Omental fat pad (tissue), 3 donors: ENCODE measurements at regions not wholly inside any gene's neighbourhood (a gene's known extent, or its start where the extent isn't known, plus 50 kb on each side); places are given as distances from the start of the nearest gene placed in this dataset.
"Not testable (repeated sequence)": the region's sequence is repeated elsewhere in the genome, so short reads cannot be mapped to it uniquely, and the experiment has no call there.

Experiments
- ATAC-seq: fragments of 150-250 bp; one replicate; pipeline ENCODE4 v1.9.1; 2016; ENCODE audit warnings: mild to moderate bottlenecking, moderate library complexity; ENCODE audit not compliant: low FRiP score
- DNase-seq: peaks from one replicate; pipeline ENCODE4 v3.0.0-alpha.2; 2019; ENCODE audit warnings: low spot score
- TF ChIP-seq, protein P1 (sequence below), 3 donors: fragments of 450-650 bp; IDR thresholded peaks; one replicate each; pipeline ENCODE4 v1.5.1; 2016 to 2017; ENCODE audit warnings: antibody characterized with exemption in 3 of 3, mild to moderate bottlenecking in 3 of 3, moderate library complexity in 2 of 3

DNA sequence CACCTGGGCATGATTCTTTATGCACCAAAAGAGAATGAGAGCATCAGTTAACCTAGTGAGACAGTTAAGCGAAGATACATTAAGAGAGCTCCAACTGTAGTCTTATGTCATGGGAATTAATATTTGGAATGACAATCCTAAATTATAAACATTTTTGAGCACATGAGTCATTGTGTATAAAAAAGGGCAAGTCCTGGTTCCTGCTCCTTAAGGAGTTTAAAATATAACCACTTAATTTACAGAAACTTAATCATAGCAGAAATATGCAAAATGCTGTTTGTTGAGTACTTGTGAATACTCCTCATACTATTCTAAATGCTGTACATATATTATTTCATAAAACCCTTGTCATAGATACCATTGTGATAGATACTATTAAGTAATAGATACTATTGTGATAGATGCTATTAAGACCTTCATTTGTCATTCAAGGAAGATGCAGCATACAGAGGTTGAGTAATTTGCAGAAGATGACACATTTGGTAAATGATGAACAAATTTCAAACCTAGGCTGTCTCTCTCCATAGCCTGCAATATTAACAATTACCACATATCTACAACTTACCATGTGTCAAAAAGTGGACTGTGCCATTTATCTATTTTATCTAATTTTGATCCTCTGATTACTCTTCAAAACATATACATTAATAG lies 301.0 kb downstream of the TBC1D4 start:
- DNase-seq (no peak), ATAC-seq (peak; percentile 37)
- TF ChIP-seq, protein P1, sequence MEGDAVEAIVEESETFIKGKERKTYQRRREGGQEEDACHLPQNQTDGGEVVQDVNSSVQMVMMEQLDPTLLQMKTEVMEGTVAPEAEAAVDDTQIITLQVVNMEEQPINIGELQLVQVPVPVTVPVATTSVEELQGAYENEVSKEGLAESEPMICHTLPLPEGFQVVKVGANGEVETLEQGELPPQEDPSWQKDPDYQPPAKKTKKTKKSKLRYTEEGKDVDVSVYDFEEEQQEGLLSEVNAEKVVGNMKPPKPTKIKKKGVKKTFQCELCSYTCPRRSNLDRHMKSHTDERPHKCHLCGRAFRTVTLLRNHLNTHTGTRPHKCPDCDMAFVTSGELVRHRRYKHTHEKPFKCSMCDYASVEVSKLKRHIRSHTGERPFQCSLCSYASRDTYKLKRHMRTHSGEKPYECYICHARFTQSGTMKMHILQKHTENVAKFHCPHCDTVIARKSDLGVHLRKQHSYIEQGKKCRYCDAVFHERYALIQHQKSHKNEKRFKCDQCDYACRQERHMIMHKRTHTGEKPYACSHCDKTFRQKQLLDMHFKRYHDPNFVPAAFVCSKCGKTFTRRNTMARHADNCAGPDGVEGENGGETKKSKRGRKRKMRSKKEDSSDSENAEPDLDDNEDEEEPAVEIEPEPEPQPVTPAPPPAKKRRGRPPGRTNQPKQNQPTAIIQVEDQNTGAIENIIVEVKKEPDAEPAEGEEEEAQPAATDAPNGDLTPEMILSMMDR (IDR thresholded peaks at IDR 0.05): no peak

DNA sequence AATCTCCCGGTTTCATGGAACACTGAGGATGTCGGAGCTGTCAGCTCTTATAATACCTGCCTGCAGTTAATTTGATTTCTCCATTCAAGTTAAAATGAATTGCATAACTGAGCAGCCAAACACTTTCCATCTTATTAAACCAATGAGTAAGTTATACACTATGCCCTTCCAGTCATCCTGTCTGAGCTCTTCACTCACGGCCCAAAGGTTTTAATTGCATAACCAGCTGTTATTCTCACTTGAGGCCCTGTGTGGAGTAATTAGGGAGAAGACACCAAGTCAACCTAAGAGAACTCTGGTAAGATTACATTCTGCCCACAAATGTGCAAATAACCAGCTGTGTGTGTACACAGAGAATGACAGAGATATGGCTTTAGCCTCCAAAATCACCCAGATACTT lies 303.5 kb downstream of the TBC1D4 start:
- TF ChIP-seq, protein P1 (IDR thresholded peaks at IDR 0.05): no peak
- no peak for ATAC-seq

DNA sequence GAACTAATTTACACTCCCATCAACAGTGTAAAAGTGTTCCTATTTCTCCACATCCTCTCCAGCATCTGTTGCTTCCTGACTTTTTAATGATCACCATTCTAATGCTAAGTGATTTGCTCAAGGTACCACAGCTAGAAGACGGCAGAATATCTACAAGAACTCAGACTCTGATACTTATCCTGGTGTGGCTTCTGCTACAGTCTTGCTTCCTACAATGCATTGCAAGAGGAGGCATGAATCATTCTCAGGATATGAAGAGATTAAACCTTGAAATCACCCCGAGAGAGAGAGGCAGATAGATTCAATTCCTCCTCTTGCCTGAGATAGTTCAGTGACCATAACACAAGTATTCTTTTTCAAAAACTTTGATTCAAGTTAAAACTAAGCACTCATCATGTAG lies 306.4 kb downstream of the TBC1D4 start:
- DNase-seq: no peak
- no peak for ATAC-seq
- TF ChIP-seq, protein P1 (IDR thresholded peaks at IDR 0.05): no peak

More for the DNA sequence above, 303.5 kb downstream of the TBC1D4 start:
- DNase-seq: no peak

DNA sequence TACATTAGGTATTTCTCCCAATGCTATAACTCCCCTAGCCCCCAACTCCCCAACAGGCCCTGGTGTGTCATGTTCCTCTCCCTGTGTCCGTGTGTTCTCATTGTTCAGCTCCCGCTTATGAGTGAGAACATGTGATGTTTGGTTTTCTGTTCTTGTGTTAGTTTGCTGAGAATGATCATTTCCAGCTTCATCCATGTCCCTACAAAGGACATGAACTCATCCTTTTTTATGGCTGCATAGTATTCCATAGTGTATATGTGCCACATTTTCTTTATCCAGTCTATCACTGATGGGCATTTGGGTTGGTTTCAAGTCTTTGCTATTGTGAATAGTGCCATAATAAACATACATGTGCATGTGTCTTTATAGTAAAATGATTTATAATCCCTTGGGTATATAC lies 306.9 kb downstream of the TBC1D4 start:
- not testable (repeated sequence) for ATAC-seq, DNase-seq

DNA sequence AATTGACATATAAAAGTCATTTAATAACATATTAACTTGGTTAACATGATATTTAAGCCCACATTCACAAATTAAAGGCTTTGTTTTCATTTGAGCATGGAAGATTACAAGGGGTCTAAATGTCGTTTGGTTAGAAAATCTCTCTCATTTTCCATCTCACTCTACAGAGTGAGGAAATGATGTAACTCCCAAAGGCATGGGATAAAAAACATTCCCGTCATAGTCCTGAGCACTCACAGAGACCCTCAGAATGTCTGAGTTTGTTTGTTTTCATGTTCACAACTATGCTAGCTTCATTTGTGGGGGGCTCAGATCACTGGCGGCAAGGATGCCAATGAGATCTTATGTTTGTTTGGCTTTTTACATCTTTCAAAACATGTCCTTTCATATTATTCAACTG lies 307.5 kb downstream of the TBC1D4 start:
- no peak for DNase-seq
- TF ChIP-seq, protein P1 (IDR thresholded peaks at IDR 0.05): no peak
- ATAC-seq: no peak

DNA sequence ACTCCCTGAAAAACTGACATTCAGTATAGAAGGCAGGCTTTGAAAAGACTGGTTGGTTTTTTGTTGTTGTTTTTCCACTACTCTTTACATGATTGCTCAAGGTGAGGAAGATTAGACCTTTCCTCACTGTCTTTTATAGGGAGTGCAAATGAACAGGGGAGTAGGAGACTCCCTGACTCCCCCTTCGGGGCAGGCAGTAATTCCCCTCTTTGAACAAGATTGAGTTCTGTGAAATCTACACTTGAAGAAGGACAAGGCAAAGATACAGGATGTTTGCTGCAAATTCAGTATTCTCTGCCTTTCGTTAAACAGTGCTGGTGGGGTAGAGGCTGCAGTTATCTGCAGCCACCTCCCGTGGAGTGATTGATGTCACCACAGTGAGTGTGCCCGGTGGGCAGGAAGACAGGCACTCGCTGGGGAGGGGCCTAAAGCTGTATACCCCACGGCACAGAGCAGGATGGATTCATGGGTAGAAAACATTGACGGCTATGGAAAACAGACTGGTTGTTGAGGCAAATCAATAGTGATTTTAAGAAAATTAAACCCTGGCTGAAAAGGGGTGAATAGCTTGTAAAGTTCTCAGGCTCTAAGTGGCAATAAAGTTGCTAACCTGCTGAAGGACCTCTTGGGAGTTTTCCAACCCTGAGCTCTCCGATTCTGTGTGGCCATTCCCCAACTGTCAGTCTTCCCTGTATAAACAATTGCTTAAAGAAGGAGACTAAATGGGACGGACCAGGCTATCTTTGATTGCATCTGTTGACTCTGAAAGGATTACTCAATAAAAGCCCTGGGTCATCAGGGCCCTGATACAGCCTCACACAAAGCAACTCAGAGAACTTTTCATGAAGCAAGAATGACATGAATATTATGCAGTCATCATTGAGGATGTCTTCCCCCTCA lies 308.3 kb downstream of the TBC1D4 start:
- ATAC-seq (no peak), DNase-seq (no peak)
- TF ChIP-seq, protein P1 (IDR thresholded peaks at IDR 0.05): no peak

DNA sequence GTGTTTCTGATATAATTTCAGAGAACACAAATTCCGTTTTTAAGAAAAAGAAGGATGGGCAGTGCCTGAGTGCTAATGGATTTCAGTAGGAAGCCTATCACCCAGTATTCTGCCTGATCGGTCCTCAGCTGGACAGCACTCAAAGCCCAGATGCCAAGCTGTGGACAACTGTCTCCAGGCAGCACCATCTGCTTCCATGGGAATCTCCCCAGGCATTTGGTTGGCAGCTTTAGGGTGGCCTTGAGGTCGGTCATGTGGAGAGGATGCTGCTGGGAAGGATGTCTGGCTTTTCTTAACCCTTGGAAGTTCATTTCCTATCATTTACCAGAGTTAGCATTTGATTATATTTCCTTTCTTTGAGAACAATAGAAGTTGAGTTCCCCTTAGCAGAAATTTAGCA lies 311.7 kb downstream of the TBC1D4 start:
- DNase-seq (no peak), ATAC-seq (no peak)
- TF ChIP-seq, protein P1 (IDR thresholded peaks at IDR 0.05): no peak
